K562 (cell line): ENCODE measurements at regions not wholly inside any gene's neighbourhood (a gene's known extent, or its start where the extent isn't known, plus 50 kb on each side); places are given as distances from the start of the nearest gene placed in this dataset.

ENCODE experiments used
- ATAC-seq: fragments of 200-7000 bp; cut with Tn5 transposase; 3 replicates; pipeline ENCODE4 v1.9.1; 2020; ENCODE audit warnings: moderate library complexity
- BruUV-seq: library from RNA; stranded (reverse); fragments of 400-500 nt; replicated peaks from 2 replicates; lab custom pipeline; 2021; lab: Mats Ljungman, UMichigan
- CTCF ChIA-PET: fragments of 300-600 bp; formaldehyde crosslinking; extraction: SDS; loops from one replicate; lab custom pipeline; 2021; ENCODE audit warnings: low intra/inter-chr PET ratio; lab: Yijun Ruan, JAX
- POLR2A ChIA-PET: fragments of 300-600, 350-650 bp; sonication (Branson Sonifier 250); formaldehyde crosslinking; extraction: SDS; loops from one replicate; lab custom pipeline; 2021; ENCODE audit warnings: antibody characterized with exemption, inconsistent platforms; lab: Yijun Ruan, JAX
- DNase-seq, 4 experiments: peaks; one replicate each; pipeline versions ENCODE4 v3.0.0 to v3.0.0-alpha.2; 2011 to 2018; ENCODE audit warnings: low spot score in 3 of 4, mixed read lengths in 3 of 4; ENCODE audit errors: extremely low read depth in 1 of 4
- FAIRE-seq: peaks from 2 replicates; lab custom pipeline; 2011; peaks lifted over from hg19 to GRCh38; lab: Jason Lieb, UNC
- H2AFZ ChIP-seq: 2 replicates; pipeline ENCODE4 v1.6.0; 2011; ENCODE audit warnings: low read depth, low read length, control low read depth, inconsistent platforms
- H3K27ac ChIP-seq: fragments of 200-600 bp; 3 replicates; pipeline ENCODE4 v1.8.0; 2011; ENCODE audit warnings: low read depth, mild to moderate bottlenecking, control low read depth, inconsistent platforms, low read length, moderate library complexity, mixed read lengths; ENCODE audit errors: extremely low read depth
- H3K27me3 ChIP-seq, 2 experiments: fragments of 300-600 bp in 1 of 2; 2 replicates in 1 of 2; 3 replicates in 1 of 2; pipeline versions ENCODE4 v1.6.0 to v1.8.0; 2011; ENCODE audit warnings: inconsistent platforms in 2 of 2, low read length in 2 of 2, mild to moderate bottlenecking in 1 of 2, mixed read lengths in 1 of 2, moderate library complexity in 1 of 2; ENCODE audit not compliant: control insufficient read depth in 2 of 2, insufficient read depth in 2 of 2
- H3K36me3 ChIP-seq: fragments of 300-600 bp; 3 replicates; pipeline ENCODE4 v1.8.0; 2011; ENCODE audit warnings: mild to moderate bottlenecking, low read length, inconsistent platforms; ENCODE audit not compliant: control insufficient read depth, insufficient read depth
- H3K4me1 ChIP-seq, 2 experiments: fragments of 200-600 bp in 1 of 2; replicated peaks in 1 of 2; 2 replicates in 1 of 2; 3 replicates in 1 of 2; pipeline versions ENCODE4 v1.5.1 to v1.8.0; 2011; ENCODE audit warnings: inconsistent platforms in 2 of 2, low read length in 2 of 2, mild to moderate bottlenecking in 1 of 2, mixed read lengths in 1 of 2, moderate library complexity in 1 of 2; ENCODE audit not compliant: control insufficient read depth in 2 of 2, insufficient read depth in 2 of 2
- H3K4me2 ChIP-seq: 2 replicates; pipeline ENCODE4 v1.6.1; 2011; ENCODE audit warnings: low read length, control low read depth, inconsistent platforms, mixed read lengths; ENCODE audit not compliant: insufficient read depth
- H3K4me3 ChIP-seq: fragments of 200-600 bp; sonication (generic), shearing (Covaris generic); 2 replicates; pipeline ENCODE4 v1.5.1; 2016; ENCODE audit warnings: control low read depth, inconsistent platforms
- H3K79me2 ChIP-seq: fragments of 200-600 bp; 3 replicates; pipeline ENCODE4 v1.8.0; 2011; ENCODE audit warnings: low read length, inconsistent platforms; ENCODE audit not compliant: control insufficient read depth, insufficient read depth
- H3K9ac ChIP-seq, 2 experiments: 2 replicates each; pipeline versions ENCODE4 v1.6.0 to v1.6.1; 2011; ENCODE audit warnings: low read depth in 2 of 2, low read length in 2 of 2, control low read depth in 1 of 2, inconsistent platforms in 1 of 2, mild to moderate bottlenecking in 1 of 2, mixed read lengths in 1 of 2; ENCODE audit not compliant: insufficient read depth in 1 of 2
- H3K9me1 ChIP-seq: one replicate; pipeline ENCODE4 v1.6.0; 2011; ENCODE audit warnings: inconsistent platforms, mild to moderate bottlenecking, low read length, moderate library complexity; ENCODE audit not compliant: control insufficient read depth, insufficient read depth
- H3K9me3 ChIP-seq: replicated peaks from 2 replicates; pipeline ENCODE4 v1.5.1; 2011; ENCODE audit warnings: low read depth, low read length, inconsistent platforms; ENCODE audit not compliant: control insufficient read depth, insufficient read depth
- H4K20me1 ChIP-seq: replicated peaks from 2 replicates; pipeline ENCODE4 v1.6.1; 2011; ENCODE audit warnings: low read length, inconsistent platforms, mixed read lengths; ENCODE audit not compliant: control insufficient read depth, insufficient read depth
- SIX5 ChIP-seq, 2 experiments: IDR thresholded peaks; 2 replicates each; pipeline ENCODE4 v1.6.1; 2011; ENCODE audit warnings: low read length in 2 of 2, borderline replicate concordance in 1 of 2, low read depth in 1 of 2, mild to moderate bottlenecking in 1 of 2, moderate library complexity in 1 of 2; ENCODE audit not compliant: insufficient read depth in 1 of 2
- SMC3 ChIP-seq: conservative IDR thresholded peaks from 2 replicates; pipeline ENCODE4 v1.6.1; 2011; ENCODE audit warnings: low read depth, low read length, improper control_type of control experiment; ENCODE audit not compliant: insufficient read depth
- SRSF3 ChIP-seq: fragments of 200-400 bp; formaldehyde crosslinking; IDR thresholded peaks from 2 replicates; pipeline ENCODE4 v1.6.1; 2016; ENCODE audit warnings: mild to moderate bottlenecking, low read length, moderate library complexity; ENCODE audit not compliant: insufficient read depth
- TCF7L2 ChIP-seq: fragments of 150-350 bp; IDR thresholded peaks from 2 replicates; pipeline ENCODE4 v1.6.1; 2016; ENCODE audit warnings: low read depth, mild to moderate bottlenecking, low read length, moderate library complexity
- ZBED1 ChIP-seq: IDR thresholded peaks from 2 replicates; pipeline ENCODE4 v1.6.1; 2014
- ZFP36 ChIP-seq: fragments of 150-350 bp; IDR thresholded peaks from 2 replicates; pipeline ENCODE4 v1.6.1; 2018; ENCODE audit warnings: low read length, low read depth; ENCODE audit not compliant: partially characterized antibody
- ZNF511 ChIP-seq: sonication (generic); formaldehyde crosslinking; IDR thresholded peaks from 2 replicates; pipeline ENCODE4 v1.8.0; 2022; ENCODE audit warnings: mild to moderate bottlenecking, missing genetic modification reagents
- ZNF668 ChIP-seq: fragments of 250-450 bp; sonication (Bioruptor Pico); IDR thresholded peaks from 2 replicates; pipeline ENCODE4 v1.8.0; 2022; ENCODE audit warnings: mild to moderate bottlenecking, inconsistent platforms
- WGBS: fragments of 100-300 bp; shearing (Covaris generic); methylation state at CpG from one replicate; pipeline ENCODE4 v1.1.6; 2016; ENCODE audit warnings: low coverage, mixed read lengths; ENCODE audit not compliant: insufficient coverage; ENCODE audit errors: missing lambda C conversion rate; 5-methylcytosine and 5-hydroxymethylcytosine counted together
- in situ Hi-C: fragments of 300-500 bp; cut with MboI; formaldehyde crosslinking; loops from 4 replicates; pipeline ENCODE4 v1.15.0; 2018; ENCODE audit warnings: inconsistent platforms, mixed read lengths
- intact Hi-C: fragments of 100-400 bp; cut with micrococcal nuclease; formaldehyde crosslinking; loops from 2 replicates; pipeline ENCODE4 v1.14.2; 2022
- TF ChIP-seq, protein P1 (sequence below): conservative IDR thresholded peaks from 2 replicates; pipeline ENCODE4 v1.6.1; 2011; ENCODE audit warnings: low read depth, mild to moderate bottlenecking, low read length; ENCODE audit not compliant: control insufficient read depth
- TF ChIP-seq, protein P2 (sequence below): fragments of 250-450 bp; sonication (Bioruptor Pico); IDR thresholded peaks from 2 replicates; pipeline ENCODE4 v1.6.1; 2021; ENCODE audit warnings: mild to moderate bottlenecking
- TF ChIP-seq, protein P3 (sequence below), 2 experiments: IDR thresholded peaks; 2 replicates each; pipeline ENCODE4 v1.6.1; 2012; ENCODE audit warnings: improper control_type of control experiment in 2 of 2, low read depth in 2 of 2, low read length in 2 of 2, borderline replicate concordance in 1 of 2
- TF ChIP-seq, protein P4 (sequence below): sonication (generic); formaldehyde crosslinking; IDR thresholded peaks from 2 replicates; pipeline ENCODE4 v1.4.0; 2020; ENCODE audit warnings: mild to moderate bottlenecking, missing genetic modification reagents

DNA sequence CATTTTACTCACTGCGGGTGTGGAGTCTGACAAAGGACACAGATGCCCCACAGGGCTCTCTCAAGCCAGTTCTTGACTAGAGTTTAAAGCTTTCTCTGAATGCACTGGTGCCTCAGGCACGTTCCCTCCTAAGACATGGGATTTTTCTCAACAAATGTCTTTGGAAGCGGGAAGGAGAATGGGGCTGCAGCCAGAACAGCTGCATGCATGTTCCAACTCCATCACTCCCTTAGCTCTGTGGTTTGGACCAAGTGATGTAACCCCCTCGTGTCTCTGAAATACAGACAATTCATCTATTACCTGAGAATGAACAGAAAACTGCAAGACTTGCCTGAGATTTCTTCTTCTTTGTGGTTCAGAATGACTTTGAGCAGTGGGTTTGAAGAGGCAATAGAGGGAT is 141.7 kb upstream of the SERPINE2 start (continued):
- TF ChIP-seq, protein P1, sequence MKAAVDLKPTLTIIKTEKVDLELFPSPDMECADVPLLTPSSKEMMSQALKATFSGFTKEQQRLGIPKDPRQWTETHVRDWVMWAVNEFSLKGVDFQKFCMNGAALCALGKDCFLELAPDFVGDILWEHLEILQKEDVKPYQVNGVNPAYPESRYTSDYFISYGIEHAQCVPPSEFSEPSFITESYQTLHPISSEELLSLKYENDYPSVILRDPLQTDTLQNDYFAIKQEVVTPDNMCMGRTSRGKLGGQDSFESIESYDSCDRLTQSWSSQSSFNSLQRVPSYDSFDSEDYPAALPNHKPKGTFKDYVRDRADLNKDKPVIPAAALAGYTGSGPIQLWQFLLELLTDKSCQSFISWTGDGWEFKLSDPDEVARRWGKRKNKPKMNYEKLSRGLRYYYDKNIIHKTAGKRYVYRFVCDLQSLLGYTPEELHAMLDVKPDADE: no peak
- TF ChIP-seq, protein P2, sequence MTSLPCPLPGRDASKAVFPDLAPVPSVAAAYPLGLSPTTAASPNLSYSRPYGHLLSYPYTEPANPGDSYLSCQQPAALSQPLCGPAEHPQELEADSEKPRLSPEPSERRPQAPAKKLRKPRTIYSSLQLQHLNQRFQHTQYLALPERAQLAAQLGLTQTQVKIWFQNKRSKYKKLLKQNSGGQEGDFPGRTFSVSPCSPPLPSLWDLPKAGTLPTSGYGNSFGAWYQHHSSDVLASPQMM (CRISPR knock-in tag): no peak
- TF ChIP-seq SIX5 (IDR thresholded peaks at IDR 0.05; ENCODE audit: borderline replicate concordance in 1 of 2, insufficient read depth in 1 of 2, low read depth in 1 of 2, low read length in 2 of 2) (no peak), TCF7L2 (no peak)
- TF ChIP-seq, protein P3, sequence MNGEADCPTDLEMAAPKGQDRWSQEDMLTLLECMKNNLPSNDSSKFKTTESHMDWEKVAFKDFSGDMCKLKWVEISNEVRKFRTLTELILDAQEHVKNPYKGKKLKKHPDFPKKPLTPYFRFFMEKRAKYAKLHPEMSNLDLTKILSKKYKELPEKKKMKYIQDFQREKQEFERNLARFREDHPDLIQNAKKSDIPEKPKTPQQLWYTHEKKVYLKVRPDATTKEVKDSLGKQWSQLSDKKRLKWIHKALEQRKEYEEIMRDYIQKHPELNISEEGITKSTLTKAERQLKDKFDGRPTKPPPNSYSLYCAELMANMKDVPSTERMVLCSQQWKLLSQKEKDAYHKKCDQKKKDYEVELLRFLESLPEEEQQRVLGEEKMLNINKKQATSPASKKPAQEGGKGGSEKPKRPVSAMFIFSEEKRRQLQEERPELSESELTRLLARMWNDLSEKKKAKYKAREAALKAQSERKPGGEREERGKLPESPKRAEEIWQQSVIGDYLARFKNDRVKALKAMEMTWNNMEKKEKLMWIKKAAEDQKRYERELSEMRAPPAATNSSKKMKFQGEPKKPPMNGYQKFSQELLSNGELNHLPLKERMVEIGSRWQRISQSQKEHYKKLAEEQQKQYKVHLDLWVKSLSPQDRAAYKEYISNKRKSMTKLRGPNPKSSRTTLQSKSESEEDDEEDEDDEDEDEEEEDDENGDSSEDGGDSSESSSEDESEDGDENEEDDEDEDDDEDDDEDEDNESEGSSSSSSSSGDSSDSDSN (IDR thresholded peaks at IDR 0.05; ENCODE audit: borderline replicate concordance in 1 of 2, low read depth in 2 of 2, low read length in 2 of 2): no peak
- TF ChIP-seq, all 486 proteins: peak for 0

DNA sequence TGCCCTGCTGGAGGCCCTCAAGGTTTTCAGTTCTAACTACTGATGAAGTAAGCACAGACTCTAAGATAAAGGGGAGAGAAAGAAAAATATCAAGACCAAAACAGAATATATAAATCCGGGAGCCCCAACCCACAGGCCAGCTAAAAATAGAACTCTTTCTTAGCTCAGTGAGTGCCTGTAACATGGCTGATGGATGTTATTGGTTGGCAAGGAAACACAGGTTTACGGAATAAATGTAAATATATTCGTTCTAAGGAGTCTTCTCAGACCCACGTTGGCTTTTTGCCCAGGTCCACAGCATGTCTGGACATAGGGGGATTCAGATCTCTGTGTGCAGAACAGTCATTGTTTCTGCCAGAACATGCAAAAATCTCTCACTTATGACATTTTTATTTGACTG is 139.0 kb upstream of the SERPINE2 start:
- in situ Hi-C loops: no loop called here
- Histone ChIP-seq H3K9me3 (no peaks in the 10 kb centered on the region), H3K36me3 (no peaks in the 10 kb centered on the region), H3K79me2 (no peaks in the 10 kb centered on the region), H3K27me3 (no peaks in the 10 kb centered on the region), H3K27ac (no peak overlapping the region), H3K4me3 (no peak overlapping the region), H3K9ac (no peak overlapping the region), H3K4me2 (no peak overlapping the region), H3K9me1 (no peaks in the 10 kb centered on the region), H3K4me1 (no peaks in the 10 kb centered on the region), H4K20me1 (no peaks in the 10 kb centered on the region; the same call in 1 of the 2 replicates), H2AFZ (no peak overlapping the region)
- FAIRE-seq (no peak), DNase-seq (no peak), ATAC-seq (no peak)
- POLR2A ChIA-PET: no interaction called here
- intact Hi-C loops: no loop called here
- no TSS peak for BruUV-seq
- CTCF ChIA-PET: no interaction called here
- WGBS: 5% methylated on average over 4 of the region's 4 CpGs
- TF ChIP-seq ZBED1 (no peak), ZFP36 (no peak), SMC3 (no peak), ZNF511 (CRISPR knock-in tag) (no peak), SRSF3 (no peak), ZNF668 (CRISPR knock-in tag) (no peak)
- TF ChIP-seq, protein P4, sequence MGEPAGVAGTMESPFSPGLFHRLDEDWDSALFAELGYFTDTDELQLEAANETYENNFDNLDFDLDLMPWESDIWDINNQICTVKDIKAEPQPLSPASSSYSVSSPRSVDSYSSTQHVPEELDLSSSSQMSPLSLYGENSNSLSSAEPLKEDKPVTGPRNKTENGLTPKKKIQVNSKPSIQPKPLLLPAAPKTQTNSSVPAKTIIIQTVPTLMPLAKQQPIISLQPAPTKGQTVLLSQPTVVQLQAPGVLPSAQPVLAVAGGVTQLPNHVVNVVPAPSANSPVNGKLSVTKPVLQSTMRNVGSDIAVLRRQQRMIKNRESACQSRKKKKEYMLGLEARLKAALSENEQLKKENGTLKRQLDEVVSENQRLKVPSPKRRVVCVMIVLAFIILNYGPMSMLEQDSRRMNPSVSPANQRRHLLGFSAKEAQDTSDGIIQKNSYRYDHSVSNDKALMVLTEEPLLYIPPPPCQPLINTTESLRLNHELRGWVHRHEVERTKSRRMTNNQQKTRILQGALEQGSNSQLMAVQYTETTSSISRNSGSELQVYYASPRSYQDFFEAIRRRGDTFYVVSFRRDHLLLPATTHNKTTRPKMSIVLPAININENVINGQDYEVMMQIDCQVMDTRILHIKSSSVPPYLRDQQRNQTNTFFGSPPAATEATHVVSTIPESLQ: no peak
- TF ChIP-seq, protein P1: no peak
